CD14-positive monocyte (primary cell): ENCODE measurements at regions not wholly inside any gene's neighbourhood (a gene's known extent, or its start where the extent isn't known, plus 50 kb on each side); places are given as distances from the start of the nearest gene placed in this dataset.

ENCODE experiments used
- DNase-seq, 3 donors: peaks; one replicate each; pipeline ENCODE4 v3.0.0-alpha.2; 2011 to 2022
- H2AFZ ChIP-seq: 2 replicates; pipeline ENCODE4 v1.6.0; 2012; ENCODE audit warnings: mild to moderate bottlenecking, low read depth, low read length, inconsistent platforms; ENCODE audit not compliant: insufficient read depth, poor library complexity, severe bottlenecking
- H3K27ac ChIP-seq, 2 donors: 1 replicate in 1 of 2; 2 replicates in 1 of 2; pipeline ENCODE4 v1.5.1; 2012 to 2013; ENCODE audit warnings: low read length in 2 of 2, control low read depth in 1 of 2, inconsistent platforms in 1 of 2, low read depth in 1 of 2, mild to moderate bottlenecking in 1 of 2
- H3K27me3 ChIP-seq, 2 donors: one replicate each; pipeline versions ENCODE4 v1.6.0 to v1.6.1; 2011 to 2013; ENCODE audit warnings: low read length in 2 of 2; ENCODE audit not compliant: control insufficient read depth in 2 of 2, insufficient read depth in 2 of 2
- H3K36me3 ChIP-seq, 2 donors: replicated peaks in 1 of 2; 1 replicate in 1 of 2; 2 replicates in 1 of 2; pipeline versions ENCODE4 v1.5.1 to v1.6.1; 2012 to 2013; ENCODE audit warnings: low read length in 2 of 2, control low read depth in 1 of 2, inconsistent platforms in 1 of 2, mild to moderate bottlenecking in 1 of 2; ENCODE audit not compliant: insufficient read depth in 2 of 2, control insufficient read depth in 1 of 2
- H3K4me1 ChIP-seq, 2 donors: 1 replicate in 1 of 2; 2 replicates in 1 of 2; pipeline versions ENCODE4 v1.5.1 to v1.6.1; 2012 to 2013; ENCODE audit warnings: low read length in 2 of 2, control low read depth in 1 of 2, inconsistent platforms in 1 of 2, mild to moderate bottlenecking in 1 of 2, moderate library complexity in 1 of 2; ENCODE audit not compliant: insufficient read depth in 2 of 2, control insufficient read depth in 1 of 2
- H3K4me2 ChIP-seq: replicated peaks from 2 replicates; pipeline ENCODE3; 2012; ENCODE audit warnings: low read length, moderate library complexity, mild to moderate bottlenecking; ENCODE audit not compliant: poor library complexity, severe bottlenecking; ENCODE audit errors: extremely low read depth
- H3K4me3 ChIP-seq, 3 experiments: fragments of 200-600 bp in 1 of 3; sonication (generic) in 1 of 3; replicated peaks in 1 of 3; 1 replicate in 2 of 3; 2 replicates in 1 of 3; pipeline ENCODE4 v1.5.1; 2011 to 2013; ENCODE audit warnings: low read length in 3 of 3, mild to moderate bottlenecking in 3 of 3, control low read depth in 2 of 3, low read depth in 2 of 3, inconsistent platforms in 1 of 3, moderate library complexity in 1 of 3
- H3K79me2 ChIP-seq: 2 replicates; pipeline ENCODE4 v1.6.0; 2012; ENCODE audit warnings: mild to moderate bottlenecking, control low read depth, inconsistent platforms, low read length, moderate library complexity; ENCODE audit not compliant: insufficient read depth
- H3K9ac ChIP-seq: 2 replicates; pipeline ENCODE4 v1.6.0; 2017; ENCODE audit warnings: low read length, mild to moderate bottlenecking; ENCODE audit not compliant: insufficient read depth, poor library complexity, severe bottlenecking
- H3K9me3 ChIP-seq, 2 donors: replicated peaks in 1 of 2; 1 replicate in 1 of 2; 2 replicates in 1 of 2; pipeline versions ENCODE4 v1.5.1 to v1.6.1; 2012 to 2013; ENCODE audit warnings: low read length in 2 of 2, control low read depth in 1 of 2; ENCODE audit not compliant: control insufficient read depth in 1 of 2, insufficient read depth in 1 of 2
- H4K20me1 ChIP-seq: 2 replicates; pipeline ENCODE4 v1.6.0; 2012; ENCODE audit warnings: mild to moderate bottlenecking, low read length, control low read depth, moderate library complexity; ENCODE audit not compliant: insufficient read depth
- H3K27ac Mint-ChIP-seq, 7 donors: one replicate each; pipeline ENCODE4 v1.8.0; 2020; ENCODE audit warnings: mild to moderate bottlenecking in 7 of 7, mixed read lengths in 7 of 7, moderate library complexity in 6 of 7, inconsistent platforms in 2 of 7
- H3K27me3 Mint-ChIP-seq, 3 donors: one replicate each; pipeline ENCODE4 v1.8.0; 2021 to 2022; ENCODE audit warnings: low read depth in 3 of 3, mild to moderate bottlenecking in 3 of 3, mixed read lengths in 3 of 3, moderate library complexity in 3 of 3, inconsistent platforms in 1 of 3
- H3K36me3 Mint-ChIP-seq, 2 donors: one replicate each; pipeline ENCODE4 v1.8.0; 2020; ENCODE audit warnings: mixed read lengths in 2 of 2, inconsistent platforms in 1 of 2, mild to moderate bottlenecking in 1 of 2
- H3K4me1 Mint-ChIP-seq: one replicate; pipeline ENCODE4 v1.8.0; 2020; ENCODE audit warnings: mild to moderate bottlenecking, mixed read lengths
- H3K4me3 Mint-ChIP-seq, 2 donors: one replicate each; pipeline ENCODE4 v1.8.0; 2020; ENCODE audit warnings: mild to moderate bottlenecking in 2 of 2, mixed read lengths in 2 of 2, moderate library complexity in 1 of 2
- H3K9me3 Mint-ChIP-seq, 7 donors: one replicate each; pipeline ENCODE4 v1.8.0; 2020 to 2022; ENCODE audit warnings: mixed read lengths in 7 of 7, mild to moderate bottlenecking in 6 of 7, moderate library complexity in 6 of 7, inconsistent platforms in 2 of 7
- CTCF ChIP-seq: fragments of 200-600 bp; IDR thresholded peaks from one replicate; pipeline ENCODE4 v1.8.0; 2022; ENCODE audit warnings: antibody characterized with exemption, mild to moderate bottlenecking
- WGBS: methylation state at CpG from one replicate; pipeline ENCODE4 v1.1.5; 2013; ENCODE audit warnings: missing lambda C conversion rate; ENCODE audit not compliant: insufficient coverage; 5-methylcytosine and 5-hydroxymethylcytosine counted together
- intact Hi-C, 2 donors: fragments of 100-400 bp; cut with micrococcal nuclease; formaldehyde crosslinking; loops; one replicate each; pipeline versions ENCODE4 v1.15.0 to v1.15.1; 2023

- 97% methylated on average over 4 of the region's 6 CpGs for WGBS
Observed at GRCh38 chr1:115433483-115433882, 95.4 kb upstream of the NGF start.

GRCh38 chr1:115432061-115432460 is 94.0 kb upstream of the NGF start:
- Mint-ChIP-seq H3K4me3 (no peak overlapping the region), H3K4me1 (no peaks in the 10 kb centered on the region), H3K36me3 (no peaks in the 10 kb centered on the region), H3K27ac (no peak overlapping the region), H3K27me3 (peaks cover 0 to 2% (median 0%) of the 10 kb centered on the region in 3 donors), H3K9me3 (peaks cover 2 to 14% (median 6%) of the 10 kb centered on the region in 7 donors)
- Histone ChIP-seq H3K27ac (no peak overlapping the region), H3K9me3 (peaks cover 0 to 7% of the 10 kb centered on the region in 2 donors), H3K4me3 (no peak overlapping the region), H4K20me1 (no peaks in the 10 kb centered on the region), H3K4me2 (no peak overlapping the region), H3K79me2 (no peaks in the 10 kb centered on the region), H3K9ac (no peak overlapping the region), H3K36me3 (no peaks in the 10 kb centered on the region), H2AFZ (no peak overlapping the region), H3K4me1 (no peaks in the 10 kb centered on the region), H3K27me3 (no peaks in the 10 kb centered on the region)
- TF ChIP-seq CTCF = no peak
- intact Hi-C loops = no loop called here
- no peak for DNase-seq
- 77% methylated on average over 6 of the region's 6 CpGs for WGBS

More at GRCh38 chr1:115433483-115433882, 95.4 kb upstream of the NGF start:
- intact Hi-C loops = no loop called here
- Histone ChIP-seq H3K36me3 (no peaks in the 10 kb centered on the region), H3K4me3 (no peak overlapping the region), H3K4me1 (no peaks in the 10 kb centered on the region), H2AFZ (no peak overlapping the region), H4K20me1 (no peaks in the 10 kb centered on the region), H3K9ac (no peak overlapping the region), H3K79me2 (no peaks in the 10 kb centered on the region), H3K27ac (no peak overlapping the region), H3K27me3 (no peaks in the 10 kb centered on the region), H3K9me3 (peaks cover 0 to 7% of the 10 kb centered on the region in 2 donors), H3K4me2 (no peak overlapping the region)
- Mint-ChIP-seq H3K36me3 (no peaks in the 10 kb centered on the region), H3K4me3 (no peak overlapping the region), H3K27me3 (peaks cover 0 to 2% (median 0%) of the 10 kb centered on the region in 3 donors), H3K27ac (no peak overlapping the region), H3K4me1 (no peaks in the 10 kb centered on the region), H3K9me3 (peaks cover 2 to 14% (median 6%) of the 10 kb centered on the region in 7 donors)
- no peak for DNase-seq
- TF ChIP-seq CTCF = no peak
